ENCODE measurements at regions not wholly inside any gene's neighbourhood (a gene's known extent, or its start where the extent isn't known, plus 50 kb on each side); places are given as distances from the start of the nearest gene placed in this dataset.

DNA sequence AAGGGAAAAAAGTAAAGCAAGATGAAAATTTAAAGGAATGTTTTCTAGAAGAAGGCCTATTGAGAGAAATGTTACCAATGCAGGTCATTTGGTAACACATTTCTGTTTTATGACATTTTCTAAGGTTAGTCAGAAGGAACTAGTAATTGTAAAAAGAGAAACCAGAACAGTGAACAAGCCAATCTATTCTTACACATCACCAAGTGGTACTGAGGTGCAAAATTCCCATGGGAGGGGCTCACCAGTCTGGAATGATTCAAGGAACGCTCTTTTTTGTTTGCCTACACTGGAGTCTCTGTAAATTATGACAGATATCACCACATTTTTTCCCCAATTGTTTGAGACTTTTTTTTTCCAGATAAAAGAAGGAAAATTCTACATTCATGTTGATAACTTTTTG, 404.7 kb upstream of the CNKSR2 start:
- H3K9ac ChIP-seq (ENCODE audit: extremely low read depth, low read length, poor library complexity, severe bottlenecking), result no peak overlapping the region
- Mint-ChIP-seq H3K9me3 (peaks cover 5% of the 10 kb centered on the region), H3K27me3 (ENCODE audit: insufficient read depth) (peaks cover 5% of the 10 kb centered on the region), H3K4me1 (peaks cover 16% of the 10 kb centered on the region), H3K36me3 (ENCODE audit: low read depth) (no peaks in the 10 kb centered on the region), H3K27ac (no peak overlapping the region), H3K4me3 (no peak overlapping the region)
- no peaks in the 10 kb centered on the region for H3K36me3 ChIP-seq (ENCODE audit: control insufficient read depth, insufficient read depth, low read length)
- no peak overlapping the region for H3K4me3 ChIP-seq (ENCODE audit: low read length)
- TF ChIP-seq, protein P1, sequence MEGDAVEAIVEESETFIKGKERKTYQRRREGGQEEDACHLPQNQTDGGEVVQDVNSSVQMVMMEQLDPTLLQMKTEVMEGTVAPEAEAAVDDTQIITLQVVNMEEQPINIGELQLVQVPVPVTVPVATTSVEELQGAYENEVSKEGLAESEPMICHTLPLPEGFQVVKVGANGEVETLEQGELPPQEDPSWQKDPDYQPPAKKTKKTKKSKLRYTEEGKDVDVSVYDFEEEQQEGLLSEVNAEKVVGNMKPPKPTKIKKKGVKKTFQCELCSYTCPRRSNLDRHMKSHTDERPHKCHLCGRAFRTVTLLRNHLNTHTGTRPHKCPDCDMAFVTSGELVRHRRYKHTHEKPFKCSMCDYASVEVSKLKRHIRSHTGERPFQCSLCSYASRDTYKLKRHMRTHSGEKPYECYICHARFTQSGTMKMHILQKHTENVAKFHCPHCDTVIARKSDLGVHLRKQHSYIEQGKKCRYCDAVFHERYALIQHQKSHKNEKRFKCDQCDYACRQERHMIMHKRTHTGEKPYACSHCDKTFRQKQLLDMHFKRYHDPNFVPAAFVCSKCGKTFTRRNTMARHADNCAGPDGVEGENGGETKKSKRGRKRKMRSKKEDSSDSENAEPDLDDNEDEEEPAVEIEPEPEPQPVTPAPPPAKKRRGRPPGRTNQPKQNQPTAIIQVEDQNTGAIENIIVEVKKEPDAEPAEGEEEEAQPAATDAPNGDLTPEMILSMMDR (conservative IDR thresholded peaks at IDR 0.05), result no peak
- H3K27me3 ChIP-seq (ENCODE audit: control insufficient read depth, insufficient read depth, low read length, poor library complexity, severe bottlenecking), result no peaks in the 10 kb centered on the region
- no peaks in the 10 kb centered on the region for H3K9me3 ChIP-seq (ENCODE audit: control insufficient read depth, low read length)
- DNase-seq, result no peak
- 100% methylated on average over 1 of the region's 1 CpG; no CpG with 5 or more reads in 1 of the 2 experiments for WGBS, 2 experiments (ENCODE audit: insufficient coverage in 1 of 2, insufficient read length in 1 of 2)
- H3K27ac ChIP-seq (ENCODE audit: low read depth, low read length), result no peak overlapping the region
- H3K4me1 ChIP-seq (ENCODE audit: control insufficient read depth, insufficient read depth, low read length), result no peaks in the 10 kb centered on the region

DNA sequence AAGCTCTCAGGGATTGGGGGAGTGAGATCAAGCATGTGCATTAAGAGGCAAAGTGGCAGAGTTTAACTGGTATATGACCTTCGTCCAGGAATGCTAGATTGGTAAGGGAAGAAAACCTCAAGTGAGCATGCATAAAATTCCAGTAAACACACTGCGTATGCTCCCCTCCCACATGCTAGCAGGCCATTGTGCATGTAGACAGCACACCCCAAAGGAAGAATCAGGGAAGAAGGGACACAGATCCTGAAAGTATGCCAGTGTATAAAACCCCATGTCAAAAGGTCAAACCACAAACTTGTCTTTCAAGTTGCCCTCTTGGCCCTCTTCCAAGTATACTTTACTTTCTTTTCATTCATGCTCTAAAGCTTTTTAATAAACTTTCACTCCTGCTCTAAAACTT, 405.2 kb upstream of the CNKSR2 start:
- Histone ChIP-seq H3K9ac (ENCODE audit: extremely low read depth, low read length, poor library complexity, severe bottlenecking) (no peak overlapping the region), H3K27me3 (ENCODE audit: control insufficient read depth, insufficient read depth, low read length, poor library complexity, severe bottlenecking) (no peaks in the 10 kb centered on the region), H3K27ac (ENCODE audit: low read depth, low read length) (no peak overlapping the region), H3K36me3 (ENCODE audit: control insufficient read depth, insufficient read depth, low read length) (no peaks in the 10 kb centered on the region), H3K9me3 (ENCODE audit: control insufficient read depth, low read length) (no peaks in the 10 kb centered on the region), H3K4me1 (ENCODE audit: control insufficient read depth, insufficient read depth, low read length) (no peaks in the 10 kb centered on the region), H3K4me3 (ENCODE audit: low read length) (no peak overlapping the region)
- no peak for DNase-seq
- Mint-ChIP-seq H3K4me3 (no peak overlapping the region), H3K4me1 (peaks cover 16% of the 10 kb centered on the region), H3K36me3 (ENCODE audit: low read depth) (no peaks in the 10 kb centered on the region), H3K9me3 (peaks cover 5% of the 10 kb centered on the region), H3K27me3 (ENCODE audit: insufficient read depth) (peaks cover 5% of the 10 kb centered on the region), H3K27ac (no peak overlapping the region)
- WGBS, 2 experiments (ENCODE audit: insufficient coverage in 1 of 2, insufficient read length in 1 of 2), result 100% methylated on average over 2 of the region's 2 CpGs; no CpG with 5 or more reads in 1 of the 2 experiments
- TF ChIP-seq, protein P1 (conservative IDR thresholded peaks at IDR 0.05), result no peak

DNA sequence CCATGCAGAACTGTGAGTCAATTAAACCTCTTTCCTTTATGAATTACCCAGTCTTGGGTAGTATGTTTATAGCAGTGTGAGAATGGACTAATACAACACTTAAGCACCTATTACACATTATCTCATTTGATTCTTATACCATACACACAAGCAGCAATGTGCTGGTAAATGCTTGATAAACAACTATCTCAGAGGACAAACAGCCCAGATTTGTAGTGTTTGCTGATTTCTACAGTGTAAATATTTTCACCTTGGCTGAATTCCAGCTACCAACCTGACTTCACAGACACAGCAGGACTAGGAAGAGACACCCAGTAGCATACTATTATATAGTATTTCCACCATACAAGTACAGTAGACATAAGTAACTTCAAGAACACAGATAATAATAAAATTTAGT, 406.5 kb upstream of the CNKSR2 start:
- Histone ChIP-seq H3K4me1 (ENCODE audit: control insufficient read depth, insufficient read depth, low read length) (no peaks in the 10 kb centered on the region), H3K9ac (ENCODE audit: extremely low read depth, low read length, poor library complexity, severe bottlenecking) (no peak overlapping the region), H3K27me3 (ENCODE audit: control insufficient read depth, insufficient read depth, low read length, poor library complexity, severe bottlenecking) (no peaks in the 10 kb centered on the region), H3K27ac (ENCODE audit: low read depth, low read length) (no peak overlapping the region), H3K4me3 (ENCODE audit: low read length) (no peak overlapping the region), H3K9me3 (ENCODE audit: control insufficient read depth, low read length) (no peaks in the 10 kb centered on the region), H3K36me3 (ENCODE audit: control insufficient read depth, insufficient read depth, low read length) (no peaks in the 10 kb centered on the region)
- DNase-seq, result no peak
- H3K9me3 Mint-ChIP-seq, result peaks cover 5% of the 10 kb centered on the region
- H3K4me3 Mint-ChIP-seq, result no peak overlapping the region
- TF ChIP-seq, protein P1 (conservative IDR thresholded peaks at IDR 0.05), result no peak
- peaks cover 12% of the 10 kb centered on the region for H3K4me1 Mint-ChIP-seq
- peaks cover 5% of the 10 kb centered on the region for H3K27me3 Mint-ChIP-seq (ENCODE audit: insufficient read depth)
- no peaks in the 10 kb centered on the region for H3K36me3 Mint-ChIP-seq (ENCODE audit: low read depth)
- H3K27ac Mint-ChIP-seq, result no peak overlapping the region
